Islet of Langerhans (tissue), 1 donor: ENCODE measurements at regions not wholly inside any gene's neighbourhood (a gene's known extent, or its start where the extent isn't known, plus 50 kb on each side); places are given as distances from the start of the nearest gene placed in this dataset.
"Not testable (repeated sequence)": the region's sequence is repeated elsewhere in the genome, so short reads cannot be mapped to it uniquely, and the experiment has no call there.

Source experiments
- FAIRE-seq: peaks from one replicate; lab custom pipeline; 2011; peaks lifted over from hg19 to GRCh38; lab: Jason Lieb, UNC

DNA sequence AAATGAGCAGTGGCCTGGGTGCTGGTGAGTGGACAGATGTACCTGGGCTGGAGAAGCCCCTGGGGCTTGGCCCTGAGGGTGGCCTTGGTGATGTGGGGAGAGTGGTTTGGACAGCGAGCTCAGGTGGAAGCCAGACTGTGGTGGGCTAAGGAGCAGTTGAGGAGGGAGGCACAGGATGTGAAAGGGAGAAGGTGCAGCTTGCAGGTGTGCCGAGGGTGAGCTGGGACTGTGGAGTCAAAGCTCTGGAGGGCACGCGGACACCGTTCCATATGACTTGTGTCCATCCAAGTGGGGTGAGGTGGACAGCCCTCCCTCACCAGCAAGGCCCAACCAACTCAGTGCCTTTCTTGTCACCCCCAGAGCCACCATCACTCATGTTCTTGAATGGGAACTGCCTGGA, 170.8 kb upstream of the ZNF267 start:
- no peak for FAIRE-seq

DNA sequence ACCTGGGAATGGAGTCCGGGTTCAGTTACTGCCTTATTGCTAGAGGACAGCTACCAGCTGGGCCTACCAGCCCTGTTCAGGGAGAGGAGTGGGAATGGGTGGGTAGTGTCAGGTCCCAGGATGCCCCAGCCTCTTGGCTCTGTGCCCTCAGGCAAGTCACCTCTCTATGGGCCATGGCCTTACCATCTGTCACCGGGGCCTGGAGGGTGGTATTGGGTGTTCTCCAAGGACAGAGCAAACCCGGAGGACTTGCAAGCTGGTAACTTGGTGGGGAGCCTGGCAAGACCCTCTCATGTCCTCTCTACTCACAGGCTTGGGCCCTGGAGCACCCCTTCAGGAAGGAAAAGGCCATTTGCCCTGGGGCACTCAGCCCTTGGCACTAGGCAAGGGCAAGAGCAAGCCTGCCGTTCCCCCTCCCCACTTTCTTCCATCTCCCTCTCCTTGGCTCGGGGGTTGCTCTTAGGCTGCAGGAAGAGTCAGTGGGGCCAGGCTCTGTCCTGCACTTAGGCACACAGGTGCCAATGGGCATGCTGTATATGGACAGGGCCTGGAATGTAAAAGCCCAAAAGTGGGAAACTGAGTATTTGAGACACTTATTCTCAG, 170.0 kb upstream of the ZNF267 start:
- no peak for FAIRE-seq

DNA sequence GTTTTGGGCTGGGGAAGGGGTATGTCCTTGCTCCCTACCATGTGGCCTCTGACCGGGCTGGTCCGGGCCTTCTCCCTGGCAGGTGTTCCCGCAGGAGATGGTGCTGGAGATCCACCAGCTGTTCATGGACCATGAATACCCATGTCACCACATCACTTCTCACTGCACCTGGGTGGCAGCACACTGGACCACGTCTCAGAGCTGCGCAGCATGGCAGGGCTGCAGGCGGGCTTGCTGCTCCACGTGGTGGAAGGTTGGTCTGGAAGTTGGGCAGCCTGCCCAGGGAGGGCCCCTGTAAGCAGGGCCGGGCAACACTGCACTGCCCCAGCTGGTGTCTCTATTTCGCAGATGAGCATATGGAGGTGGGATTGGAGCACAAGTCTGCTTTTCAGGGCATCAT, 169.5 kb upstream of the ZNF267 start:
- FAIRE-seq, result no peak

DNA sequence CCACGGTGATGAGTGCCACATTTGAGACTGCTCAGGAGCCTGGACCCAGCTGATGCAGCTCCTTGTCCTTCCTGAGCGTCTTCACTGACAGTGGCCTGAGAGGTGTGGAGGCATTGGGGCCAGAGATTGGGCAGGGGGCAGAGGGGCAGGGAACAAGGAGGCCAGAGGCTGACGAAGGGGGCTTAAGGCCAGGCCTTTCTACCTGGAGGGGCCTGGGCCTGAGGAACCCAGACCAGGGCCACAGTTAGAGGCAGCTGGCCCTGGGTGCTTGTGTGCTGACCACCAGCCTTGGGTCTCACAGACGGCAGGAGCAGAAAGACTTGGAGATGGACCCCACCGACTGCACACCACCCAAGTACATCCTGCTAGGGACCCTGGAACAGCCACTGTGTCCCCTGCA, 168.2 kb upstream of the ZNF267 start:
- FAIRE-seq, result no peak

DNA sequence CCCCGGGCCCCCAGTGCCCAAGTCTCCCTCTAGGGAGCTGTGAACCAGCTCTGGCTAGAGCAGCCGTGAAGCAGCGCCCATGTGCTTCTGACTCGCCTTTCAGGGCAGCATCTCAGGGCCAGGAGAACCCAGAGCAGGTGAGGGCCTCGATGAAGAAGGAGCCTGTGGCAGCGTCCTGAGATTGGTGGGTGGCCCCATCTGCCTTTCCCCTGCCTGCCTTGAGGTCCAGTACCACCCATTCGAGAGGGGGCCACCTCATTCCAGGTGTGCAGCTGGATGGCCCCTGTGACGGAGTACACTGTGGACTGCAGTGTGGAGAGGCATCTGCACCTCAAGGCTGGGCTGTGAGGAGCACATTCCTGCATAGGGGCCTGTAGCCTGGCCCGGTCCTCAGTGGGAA, 167.3 kb upstream of the ZNF267 start:
- no peak for FAIRE-seq

DNA sequence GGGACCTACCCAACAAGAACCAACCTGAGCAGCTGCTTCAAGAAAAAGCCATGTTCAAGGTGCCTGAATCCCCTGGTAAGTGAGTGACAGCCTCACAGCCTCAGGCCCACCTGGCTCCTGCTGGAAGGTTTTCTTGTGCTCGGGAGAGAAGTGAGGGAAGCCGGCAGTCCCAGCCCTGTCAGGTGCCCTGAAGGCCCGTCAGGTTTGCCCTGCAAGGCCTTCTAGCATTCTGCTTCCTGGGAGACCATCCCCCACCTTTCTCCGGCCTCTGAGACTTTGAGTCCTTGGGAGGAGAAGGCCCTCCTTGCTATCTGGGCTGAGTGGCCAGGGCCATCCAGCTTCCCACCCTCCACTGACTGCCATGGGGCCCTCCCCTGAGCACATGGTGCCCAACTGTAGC, 166.7 kb upstream of the ZNF267 start:
- FAIRE-seq, result no peak

DNA sequence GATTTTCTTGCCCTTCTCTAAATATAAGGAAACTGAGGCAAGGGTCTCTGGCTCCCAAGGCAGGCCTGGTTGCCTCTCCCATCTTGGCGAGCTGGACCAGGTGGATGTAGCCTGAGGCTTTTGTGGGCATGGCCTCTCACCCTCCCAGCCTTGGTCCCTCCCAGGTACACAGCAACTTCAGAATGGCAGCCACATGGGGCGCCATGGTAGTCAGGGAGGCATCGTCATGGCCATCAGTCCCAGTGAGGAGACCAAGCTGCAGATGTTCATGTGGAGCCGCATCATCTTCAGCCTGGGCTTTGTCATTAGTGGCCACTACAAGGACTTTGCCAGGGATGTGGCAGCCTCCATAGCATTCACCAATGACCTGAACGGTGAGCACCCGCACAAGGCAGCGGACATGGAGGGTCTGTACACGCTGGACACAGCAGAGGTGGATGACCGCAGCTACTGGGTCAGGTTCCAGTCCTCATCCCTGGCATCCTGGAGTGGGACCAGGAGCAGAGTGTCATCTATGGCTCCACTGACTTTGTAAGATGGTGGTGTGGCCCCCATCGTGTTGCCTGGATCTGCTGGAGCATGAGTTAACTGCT, 165.8 kb upstream of the ZNF267 start:
- FAIRE-seq, result no peak

DNA sequence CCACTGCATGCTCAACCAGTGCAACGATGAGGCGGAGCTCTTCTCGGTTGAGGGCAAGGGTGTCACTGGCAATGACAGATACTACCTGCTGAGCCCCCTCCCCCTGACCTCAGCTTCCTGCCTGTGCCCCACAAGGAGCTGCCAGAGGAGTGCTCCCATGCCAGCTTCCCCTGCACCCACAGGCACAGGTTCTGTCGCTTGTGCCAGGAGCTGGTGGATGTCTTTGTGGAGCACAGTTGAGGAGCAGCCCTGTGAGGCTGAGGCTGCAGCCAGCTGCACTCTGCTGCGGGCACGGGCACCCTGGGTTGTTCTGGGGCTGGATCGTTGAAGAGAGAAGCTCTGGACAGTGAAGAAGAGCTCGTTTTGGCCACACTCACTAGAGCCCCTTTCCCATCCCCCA, 165.3 kb upstream of the ZNF267 start:
- no peak for FAIRE-seq

DNA sequence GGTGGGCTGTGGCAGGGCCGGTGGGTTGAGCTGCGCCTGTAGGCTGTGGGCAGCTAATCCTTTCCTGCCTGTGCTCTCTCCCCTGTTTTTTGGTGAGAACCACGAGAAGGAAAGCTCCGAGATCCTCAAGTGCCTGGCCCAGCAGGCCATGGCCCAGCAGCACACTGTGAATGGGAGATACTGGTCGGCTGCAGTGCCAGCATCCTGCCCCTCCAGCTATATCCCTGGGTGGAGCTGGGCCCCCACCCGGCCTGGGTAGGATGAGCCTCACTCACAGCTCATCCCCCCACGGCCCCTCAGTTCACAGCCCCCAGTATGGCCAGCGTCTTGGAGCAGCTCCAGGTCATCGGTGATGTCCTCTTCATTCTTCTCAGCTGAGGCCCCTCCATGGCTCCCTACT, 164.4 kb upstream of the ZNF267 start:
- FAIRE-seq, result no peak

DNA sequence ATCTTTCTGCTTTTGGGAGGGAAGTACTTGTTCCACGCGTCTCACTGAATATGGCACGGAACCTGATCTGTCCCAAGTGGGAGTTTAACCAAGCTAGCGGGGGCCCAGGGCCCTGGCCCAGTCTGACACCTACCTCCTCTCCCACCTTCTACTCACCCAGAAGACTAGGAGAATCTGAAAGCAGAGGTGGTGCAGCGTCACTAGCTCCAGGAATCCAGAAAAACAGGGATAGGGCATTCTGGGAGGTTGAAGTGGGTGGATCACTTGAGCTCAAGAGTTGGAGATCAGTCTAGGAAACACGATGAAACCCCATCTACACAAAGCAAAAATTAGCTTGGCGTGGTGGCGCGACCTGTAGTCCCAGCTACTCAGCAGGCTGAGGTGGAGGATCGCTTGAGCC, 163.5 kb upstream of the ZNF267 start:
- no peak for FAIRE-seq

DNA sequence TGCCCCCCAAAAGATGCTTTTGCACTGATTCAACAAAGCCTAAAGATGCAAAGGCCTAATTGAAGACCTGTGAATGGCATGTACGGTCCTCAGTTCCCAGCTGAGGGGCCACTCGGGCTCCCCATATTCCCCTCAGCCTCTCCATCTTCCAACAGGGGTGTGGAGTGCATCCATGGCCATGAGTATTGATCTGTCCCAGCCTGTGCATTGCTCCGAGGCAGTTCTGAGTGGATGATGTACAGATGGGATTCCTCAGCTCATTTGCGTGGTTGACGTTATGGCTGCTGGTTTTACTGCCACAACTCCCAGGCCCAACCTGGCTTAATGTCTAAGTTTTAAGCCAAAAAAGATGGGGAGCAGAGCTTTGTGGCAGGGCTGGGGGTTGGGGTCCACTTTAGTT, 162.7 kb upstream of the ZNF267 start:
- FAIRE-seq, result no peak

DNA sequence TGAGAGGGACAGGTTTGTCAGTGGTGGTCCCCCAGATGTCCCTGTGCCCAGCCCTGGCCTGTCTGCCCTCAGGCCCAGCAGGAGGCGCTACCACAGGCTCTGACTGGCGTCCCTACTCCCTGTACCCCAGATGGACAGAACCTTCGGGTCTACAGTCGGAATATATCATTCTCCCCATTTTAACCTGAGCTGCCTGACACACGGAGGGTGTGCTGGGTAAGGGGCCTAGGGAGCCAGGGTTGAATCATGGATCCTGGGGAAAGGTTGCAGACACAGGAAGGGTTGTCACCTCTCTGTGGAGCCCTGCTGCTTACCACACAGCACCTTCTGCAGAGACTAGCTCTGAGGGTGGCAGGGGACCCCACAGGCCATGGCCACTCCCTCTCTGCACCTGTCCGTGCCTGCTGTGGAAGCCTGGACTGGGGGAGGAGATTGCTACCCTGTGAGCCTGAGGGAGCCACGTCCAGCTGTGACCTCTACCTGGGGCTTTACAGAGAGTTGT, 162.2 kb upstream of the ZNF267 start:
- FAIRE-seq, result no peak

DNA sequence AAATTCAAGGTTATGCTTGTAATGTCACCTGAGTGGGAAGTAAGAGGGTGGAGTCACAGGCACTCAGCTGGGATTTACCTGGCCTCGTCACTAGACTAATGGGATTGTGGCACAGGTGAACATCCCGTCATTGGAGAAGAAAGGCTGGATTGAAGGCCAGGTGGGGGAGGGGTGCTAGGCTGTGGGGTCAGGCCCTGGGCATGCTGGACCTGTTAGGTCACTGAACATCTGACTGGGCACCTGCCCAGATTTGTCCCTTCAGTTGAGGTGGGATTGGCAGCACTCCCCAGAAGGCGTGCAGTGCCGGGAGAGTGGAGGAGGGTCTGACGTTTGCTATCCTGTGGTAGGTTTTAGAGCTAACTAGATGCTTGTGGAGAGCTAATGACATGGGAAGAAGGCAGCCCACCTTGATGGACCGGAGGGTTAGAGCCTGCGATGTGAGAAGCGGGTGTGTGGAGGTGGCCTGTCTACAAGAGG, 161.5 kb upstream of the ZNF267 start:
- FAIRE-seq, result no peak

DNA sequence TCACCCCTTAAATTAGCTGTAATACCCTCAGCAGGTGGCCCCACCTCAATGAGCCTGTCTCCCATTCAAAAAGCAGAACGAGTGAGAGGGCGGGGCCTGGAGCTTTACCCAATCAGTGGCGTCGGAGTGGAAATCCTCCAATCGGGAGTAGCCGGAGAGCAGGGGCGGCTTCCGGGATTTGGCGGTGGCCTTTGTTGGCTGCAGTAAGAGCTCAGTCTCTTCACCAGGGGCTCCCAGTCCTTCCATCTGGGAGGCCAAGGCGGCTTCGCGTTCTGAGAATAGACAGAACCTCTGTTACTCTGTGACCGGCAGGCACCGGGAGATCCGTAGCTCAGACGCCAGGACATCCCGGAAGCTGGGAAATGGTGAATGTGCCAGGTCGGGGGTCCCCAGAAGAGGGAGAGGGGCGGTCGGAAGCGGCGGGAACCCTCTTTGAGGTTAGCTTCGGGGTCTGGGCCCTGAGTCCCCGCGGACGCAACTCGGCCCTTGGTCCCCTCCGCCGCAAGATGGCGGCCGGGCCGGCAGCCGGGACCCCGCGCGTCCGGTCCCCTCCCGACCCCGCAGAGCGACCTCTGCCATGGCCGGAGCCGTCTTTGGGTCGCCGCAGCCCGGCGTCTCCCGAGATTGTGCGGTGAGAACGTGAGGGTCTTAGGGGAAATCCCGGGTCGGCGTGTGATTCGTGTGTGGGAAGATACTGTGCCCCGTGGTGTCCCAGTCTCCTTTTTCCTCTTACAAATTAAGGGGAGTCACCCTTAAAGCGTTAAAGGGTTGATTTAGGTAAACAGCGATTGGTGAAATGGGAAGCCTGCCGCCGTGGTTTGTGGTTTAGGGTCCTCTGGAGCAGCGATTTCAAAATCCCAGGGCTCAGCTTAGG, 160.3 kb upstream of the ZNF267 start:
- FAIRE-seq, result peak; percentile 51

DNA sequence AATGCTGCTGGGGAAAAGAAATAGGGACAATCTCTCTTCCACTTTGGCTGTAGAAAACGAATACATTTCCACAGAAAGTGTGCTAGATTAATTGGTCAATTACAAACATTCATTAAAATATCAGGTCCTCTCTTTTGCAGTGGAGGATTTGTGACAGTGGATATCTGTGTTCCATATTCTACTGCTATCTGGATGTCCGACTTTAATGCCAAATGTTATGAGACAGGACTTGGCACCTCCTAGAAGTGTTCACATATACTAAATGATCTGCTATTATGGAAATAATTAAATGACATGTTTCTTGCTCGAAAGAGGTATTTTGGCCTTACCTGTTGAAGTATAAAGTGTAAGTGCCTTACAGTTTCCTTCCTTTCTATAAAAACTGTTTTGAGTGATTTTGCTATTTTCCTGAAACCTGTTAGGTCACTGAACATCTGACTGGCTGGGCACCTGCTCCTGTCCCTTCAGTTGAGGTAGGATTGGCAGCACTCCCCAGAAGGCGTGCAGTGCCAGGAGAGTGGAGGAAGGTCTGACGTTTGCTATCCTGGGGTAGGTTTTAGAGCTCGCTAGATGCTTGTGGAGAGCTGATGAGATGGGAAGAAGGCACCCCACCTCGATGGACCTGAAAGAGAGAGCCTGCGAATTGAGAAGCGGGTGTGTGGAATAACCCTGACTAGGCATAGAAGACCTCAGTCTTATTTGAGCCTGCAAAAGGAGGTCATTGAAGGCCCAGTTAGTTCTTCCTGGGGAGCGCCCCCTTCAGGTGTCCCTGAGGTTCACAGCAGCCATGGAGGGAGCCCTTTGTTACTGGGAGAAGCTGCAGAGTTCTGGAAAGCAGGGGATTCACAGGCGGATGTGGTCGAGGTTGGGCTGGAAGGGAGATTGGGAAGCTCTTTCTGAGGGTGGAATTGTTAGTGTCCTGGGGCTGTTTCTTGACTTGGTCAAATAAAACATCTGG, 159.4 kb upstream of the ZNF267 start:
- FAIRE-seq, result no peak

DNA sequence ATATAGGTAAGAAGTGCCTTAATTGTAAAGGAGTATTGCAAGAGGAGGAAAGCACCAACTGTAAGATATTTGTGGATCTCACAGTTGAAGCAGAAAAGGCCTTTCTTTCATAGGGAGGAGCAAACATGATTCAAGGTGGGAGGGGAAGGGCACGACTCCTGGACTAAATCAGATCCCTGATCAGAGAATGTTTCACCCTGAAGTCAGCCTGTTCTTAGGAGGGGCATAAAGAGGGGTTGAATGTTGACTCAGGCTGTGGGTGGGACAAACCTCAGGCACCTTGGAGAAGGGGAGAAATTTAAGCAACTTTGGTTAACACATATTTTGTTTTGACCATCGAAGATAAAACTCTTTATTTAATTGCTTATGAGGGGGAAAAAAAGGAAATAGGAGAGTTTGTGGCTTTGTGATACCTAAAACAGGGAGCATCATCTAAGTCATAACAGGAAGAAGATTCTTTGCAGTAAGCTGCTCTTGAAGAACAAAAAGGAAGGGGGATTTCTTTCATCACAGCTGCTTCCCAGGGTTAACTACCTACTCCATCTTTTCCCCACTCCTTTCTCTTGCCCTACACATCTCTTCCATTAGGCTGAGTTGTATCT, 158.6 kb upstream of the ZNF267 start:
- FAIRE-seq, result no peak

DNA sequence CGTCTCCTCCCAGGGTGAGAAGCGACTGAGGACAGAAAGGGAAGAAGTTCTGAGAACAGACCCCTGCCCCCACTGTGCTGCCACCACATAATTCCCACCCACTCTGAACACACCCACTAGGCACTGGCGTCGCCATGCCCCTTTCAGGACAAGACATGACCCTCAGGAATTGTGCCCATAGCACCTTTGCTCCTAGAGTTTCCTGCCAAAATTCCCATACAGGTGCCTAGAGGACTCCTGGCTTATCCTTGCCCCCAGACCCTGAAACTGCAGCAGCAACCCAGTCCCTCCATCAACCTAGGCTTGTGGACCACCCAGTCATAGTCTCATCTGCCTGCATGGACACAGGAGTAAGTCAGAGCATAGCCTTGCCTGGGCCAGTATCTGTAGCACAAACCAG, 157.7 kb upstream of the ZNF267 start:
- FAIRE-seq, result no peak

DNA sequence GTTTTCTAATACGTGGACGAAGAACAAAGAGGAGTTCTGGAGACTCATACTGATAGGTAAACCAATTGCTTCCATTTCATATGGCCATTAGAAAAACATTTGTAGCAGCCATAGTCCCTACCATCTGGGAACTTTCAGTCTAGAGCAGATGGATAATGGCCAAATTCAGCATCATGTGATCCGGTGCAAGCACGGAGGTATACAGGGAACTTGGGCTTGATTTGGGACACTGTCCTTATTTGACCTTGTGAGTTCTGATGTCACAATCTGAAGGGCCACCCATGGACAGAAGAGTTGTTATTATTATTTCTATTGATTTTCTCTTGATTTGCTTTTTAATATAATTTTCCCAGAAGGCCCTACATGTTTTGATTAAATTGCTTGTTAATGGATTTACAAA, 154.6 kb upstream of the ZNF267 start:
- FAIRE-seq, result no peak

DNA sequence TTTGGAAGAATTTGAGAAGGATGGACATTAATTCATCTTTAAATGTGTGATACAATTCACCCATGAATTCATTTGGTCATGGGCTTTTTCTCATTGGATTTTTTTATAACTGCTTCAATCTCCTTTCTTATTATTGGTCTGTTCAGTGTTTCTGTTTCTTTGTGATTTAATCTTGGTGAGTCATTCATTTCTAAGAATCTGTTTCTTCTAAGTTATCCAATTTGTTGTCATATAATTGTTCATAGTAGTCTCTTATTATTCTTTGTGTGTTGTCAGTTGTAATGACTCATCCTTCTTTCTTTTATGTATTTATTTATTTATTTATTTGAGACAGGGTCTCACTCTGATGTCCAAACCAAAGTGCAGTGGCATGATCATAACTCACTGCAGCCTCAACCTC, 146.1 kb upstream of the ZNF267 start:
- FAIRE-seq, result no peak

DNA sequence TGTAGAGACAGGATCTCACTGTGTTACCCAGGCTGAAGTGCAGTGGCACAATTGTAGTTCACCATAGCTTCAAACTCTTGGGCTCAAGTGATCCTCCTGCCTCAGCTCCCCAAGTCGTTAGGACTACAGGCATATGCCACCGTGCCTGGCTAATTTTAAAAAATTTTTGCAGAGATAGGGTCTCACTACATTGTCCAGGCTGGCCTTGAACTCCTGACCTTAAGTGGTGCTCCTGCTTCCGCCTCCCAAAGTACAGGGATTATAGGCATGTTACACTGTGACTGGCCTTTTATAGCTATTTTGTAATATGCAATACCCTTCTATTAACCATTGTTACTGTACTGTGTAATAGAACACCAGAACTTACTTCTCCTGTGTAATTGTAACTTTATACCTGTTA, 139.3 kb upstream of the ZNF267 start:
- no peak for FAIRE-seq

DNA sequence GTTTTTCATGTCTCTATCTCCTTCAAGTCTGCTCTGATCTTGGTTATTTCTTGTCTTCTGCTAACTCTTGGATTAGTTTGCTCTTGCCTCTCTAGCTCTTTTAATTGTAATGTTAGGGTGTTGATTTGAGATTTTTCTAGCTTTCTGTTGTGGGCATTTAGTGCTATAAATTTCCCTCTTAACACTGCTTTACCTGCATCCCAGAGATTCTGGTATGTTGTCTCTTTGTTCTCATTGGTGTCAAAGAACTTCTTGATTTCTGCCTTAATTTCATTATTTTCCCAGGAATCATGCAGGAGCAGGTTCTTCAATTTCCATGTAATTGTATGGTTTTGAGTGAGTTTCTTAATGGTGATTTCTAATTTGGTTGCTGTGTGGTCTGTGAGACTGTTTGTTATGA, 128.5 kb upstream of the ZNF267 start:
- FAIRE-seq, result not testable (repeated sequence)

DNA sequence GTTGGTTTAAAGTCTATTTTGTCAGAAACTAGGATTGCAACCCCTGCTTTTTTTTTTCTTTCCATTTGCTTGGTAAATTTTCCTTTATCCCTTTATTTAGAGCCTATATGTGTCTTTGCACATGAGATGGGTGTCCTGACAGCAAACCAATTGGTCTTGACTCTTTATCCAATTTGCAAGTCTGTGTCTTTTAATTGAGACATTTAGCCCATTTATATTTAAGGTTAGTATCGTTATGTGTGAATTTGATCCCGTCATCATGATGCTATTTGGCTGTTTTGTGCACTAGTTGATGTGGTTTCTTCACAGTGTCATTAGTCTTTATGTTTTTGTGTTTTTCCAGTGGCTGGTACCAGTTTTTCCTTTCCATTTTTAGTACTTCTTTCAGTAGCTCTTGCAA, 127.7 kb upstream of the ZNF267 start:
- FAIRE-seq, result no peak
